Endothelial cell of umbilical vein (primary cell): ENCODE measurements at regions not wholly inside any gene's neighbourhood (a gene's known extent, or its start where the extent isn't known, plus 50 kb on each side); places are given as distances from the start of the nearest gene placed in this dataset.

ENCODE experiments used
- EZH2 ChIP-seq: IDR thresholded peaks from 2 replicates; pipeline ENCODE4 v1.6.1; 2012; ENCODE audit warnings: borderline replicate concordance, low read depth, mild to moderate bottlenecking, moderate library complexity, low read length, inconsistent platforms; ENCODE audit not compliant: severe bottlenecking
- FOS ChIP-seq: IDR thresholded peaks from 2 replicates; pipeline ENCODE4 v1.6.1; 2011; ENCODE audit warnings: mild to moderate bottlenecking, low read length, moderate library complexity, borderline replicate concordance; ENCODE audit not compliant: insufficient read depth
- GATA2 ChIP-seq: IDR thresholded peaks from 2 replicates; pipeline ENCODE4 v1.7.0; 2011; ENCODE audit warnings: low read depth, mild to moderate bottlenecking, moderate library complexity, mixed read lengths, low read length; ENCODE audit not compliant: insufficient read length, insufficient read depth
- JUN ChIP-seq: IDR thresholded peaks from 2 replicates; pipeline ENCODE4 v1.6.1; 2011; ENCODE audit warnings: borderline replicate concordance, low read depth; ENCODE audit not compliant: insufficient read length, insufficient read depth
- MAX ChIP-seq: IDR thresholded peaks from 2 replicates; pipeline ENCODE4 v1.6.1; 2011; ENCODE audit not compliant: insufficient read depth, insufficient read length
- MYC ChIP-seq: IDR thresholded peaks from one replicate; pipeline ENCODE4 v1.6.1; 2011; ENCODE audit warnings: mild to moderate bottlenecking, low read depth, low read length
- POLR2A ChIP-seq: IDR thresholded peaks from 2 replicates; pipeline ENCODE4 v1.6.1; 2012; ENCODE audit warnings: low read depth, mild to moderate bottlenecking, control low read depth, low read length
- POLR2AphosphoS5 ChIP-seq: IDR thresholded peaks from 2 replicates; pipeline ENCODE4 v1.6.1; 2012; ENCODE audit warnings: low read depth, mild to moderate bottlenecking, control low read depth, low read length, moderate library complexity; ENCODE audit not compliant: insufficient read depth
- TF ChIP-seq, protein P1 (sequence below), 2 donors: IDR thresholded peaks; 1 replicate in 1 of 2; 2 replicates in 1 of 2; pipeline ENCODE4 v1.5.1; 2011; ENCODE audit warnings: low read length in 2 of 2, mild to moderate bottlenecking in 2 of 2, moderate library complexity in 2 of 2, control low read depth in 1 of 2, inconsistent platforms in 1 of 2, low read depth in 1 of 2; ENCODE audit not compliant: insufficient read depth in 1 of 2; ENCODE audit errors: extremely low read depth in 1 of 2

- TF ChIP-seq, protein P1, sequence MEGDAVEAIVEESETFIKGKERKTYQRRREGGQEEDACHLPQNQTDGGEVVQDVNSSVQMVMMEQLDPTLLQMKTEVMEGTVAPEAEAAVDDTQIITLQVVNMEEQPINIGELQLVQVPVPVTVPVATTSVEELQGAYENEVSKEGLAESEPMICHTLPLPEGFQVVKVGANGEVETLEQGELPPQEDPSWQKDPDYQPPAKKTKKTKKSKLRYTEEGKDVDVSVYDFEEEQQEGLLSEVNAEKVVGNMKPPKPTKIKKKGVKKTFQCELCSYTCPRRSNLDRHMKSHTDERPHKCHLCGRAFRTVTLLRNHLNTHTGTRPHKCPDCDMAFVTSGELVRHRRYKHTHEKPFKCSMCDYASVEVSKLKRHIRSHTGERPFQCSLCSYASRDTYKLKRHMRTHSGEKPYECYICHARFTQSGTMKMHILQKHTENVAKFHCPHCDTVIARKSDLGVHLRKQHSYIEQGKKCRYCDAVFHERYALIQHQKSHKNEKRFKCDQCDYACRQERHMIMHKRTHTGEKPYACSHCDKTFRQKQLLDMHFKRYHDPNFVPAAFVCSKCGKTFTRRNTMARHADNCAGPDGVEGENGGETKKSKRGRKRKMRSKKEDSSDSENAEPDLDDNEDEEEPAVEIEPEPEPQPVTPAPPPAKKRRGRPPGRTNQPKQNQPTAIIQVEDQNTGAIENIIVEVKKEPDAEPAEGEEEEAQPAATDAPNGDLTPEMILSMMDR (IDR thresholded peaks at IDR 0.05; ENCODE audit: extremely low read depth in 1 of 2, insufficient read depth in 1 of 2, low read depth in 1 of 2, low read length in 2 of 2), result no peak
- TF ChIP-seq GATA2, result no peak
- TF ChIP-seq POLR2AphosphoS5, result peak; percentile 72
- TF ChIP-seq POLR2A, result no peak
- peak; percentile 90 for TF ChIP-seq JUN
- TF ChIP-seq EZH2, result no peak
- no peak for TF ChIP-seq MAX
- peak; percentile 76 for TF ChIP-seq FOS
- TF ChIP-seq MYC, result no peak
Observed at GRCh38 chr10:71015674-71016073, 127.3 kb upstream of the PCBD1 start.
